Suprapubic skin (tissue), 3 donors: ENCODE measurements at regions not wholly inside any gene's neighbourhood (a gene's known extent, or its start where the extent isn't known, plus 50 kb on each side); places are given as distances from the start of the nearest gene placed in this dataset.

Experiments
- EP300 ChIP-seq: sonication (generic); formaldehyde crosslinking; IDR thresholded peaks from one replicate; pipeline ENCODE4 v1.6.1; 2017; ENCODE audit warnings: antibody characterized with exemption
- POLR2A ChIP-seq, 2 donors: fragments of 450-650 bp; IDR thresholded peaks; one replicate each; pipeline ENCODE4 v1.6.1; 2017; ENCODE audit warnings: antibody characterized with exemption in 2 of 2, mild to moderate bottlenecking in 2 of 2, moderate library complexity in 2 of 2
- TF ChIP-seq, protein P1 (sequence below), 2 donors: fragments of 200-600 bp in 1 of 2; fragments of 450-650 bp in 1 of 2; sonication (generic) in 1 of 2; IDR thresholded peaks; one replicate each; pipeline ENCODE4 v1.5.1; 2016 to 2019; ENCODE audit warnings: antibody characterized with exemption in 2 of 2, mild to moderate bottlenecking in 1 of 2, moderate library complexity in 1 of 2

DNA sequence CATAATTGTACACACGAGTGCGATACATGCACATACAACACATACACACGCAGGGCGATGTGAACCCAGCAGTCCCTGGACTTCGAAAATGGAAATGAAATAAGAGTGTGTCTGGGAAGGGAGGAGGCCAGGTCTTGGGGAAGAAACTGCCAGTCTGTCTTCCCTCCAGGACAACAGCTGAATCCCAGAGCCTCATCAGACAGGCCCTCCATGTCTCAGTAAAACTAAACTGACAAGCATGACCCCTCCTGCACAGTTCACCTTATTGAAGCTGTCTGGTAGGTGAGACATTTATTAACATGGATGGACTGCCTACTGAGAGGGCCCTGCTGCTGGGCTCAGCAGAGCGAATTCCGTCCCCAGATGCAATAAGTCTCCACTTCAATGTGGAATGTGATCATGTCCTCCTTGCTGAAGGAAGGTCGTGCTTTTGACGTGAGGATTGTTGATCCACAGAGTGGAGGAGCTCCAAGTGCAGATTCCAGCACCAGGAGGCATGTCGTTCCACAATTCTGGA, 117.4 kb downstream of the SOX9 start:
- TF ChIP-seq, protein P1, sequence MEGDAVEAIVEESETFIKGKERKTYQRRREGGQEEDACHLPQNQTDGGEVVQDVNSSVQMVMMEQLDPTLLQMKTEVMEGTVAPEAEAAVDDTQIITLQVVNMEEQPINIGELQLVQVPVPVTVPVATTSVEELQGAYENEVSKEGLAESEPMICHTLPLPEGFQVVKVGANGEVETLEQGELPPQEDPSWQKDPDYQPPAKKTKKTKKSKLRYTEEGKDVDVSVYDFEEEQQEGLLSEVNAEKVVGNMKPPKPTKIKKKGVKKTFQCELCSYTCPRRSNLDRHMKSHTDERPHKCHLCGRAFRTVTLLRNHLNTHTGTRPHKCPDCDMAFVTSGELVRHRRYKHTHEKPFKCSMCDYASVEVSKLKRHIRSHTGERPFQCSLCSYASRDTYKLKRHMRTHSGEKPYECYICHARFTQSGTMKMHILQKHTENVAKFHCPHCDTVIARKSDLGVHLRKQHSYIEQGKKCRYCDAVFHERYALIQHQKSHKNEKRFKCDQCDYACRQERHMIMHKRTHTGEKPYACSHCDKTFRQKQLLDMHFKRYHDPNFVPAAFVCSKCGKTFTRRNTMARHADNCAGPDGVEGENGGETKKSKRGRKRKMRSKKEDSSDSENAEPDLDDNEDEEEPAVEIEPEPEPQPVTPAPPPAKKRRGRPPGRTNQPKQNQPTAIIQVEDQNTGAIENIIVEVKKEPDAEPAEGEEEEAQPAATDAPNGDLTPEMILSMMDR (IDR thresholded peaks at IDR 0.05) = no peak
- TF ChIP-seq EP300 (no peak), POLR2A (IDR thresholded peaks at IDR 0.05) (no peak)
